HG03457 (cell line): ENCODE measurements at regions not wholly inside any gene's neighbourhood (a gene's known extent, or its start where the extent isn't known, plus 50 kb on each side); places are given as distances from the start of the nearest gene placed in this dataset.

Source experiments
- ATAC-seq: cut with Tn5 transposase; IDR thresholded peaks from one replicate; pipeline ENCODE4 v1.9.1; 2021; ENCODE audit warnings: moderate number of reproducible peaks; ENCODE audit not compliant: unreplicated experiment

GRCh38 chr11:26134481-26135355 is 197.2 kb upstream of the ANO3 start:
- no peak for ATAC-seq

- no peak for ATAC-seq
Measured at GRCh38 chr11:26137651-26138050, 194.3 kb upstream of the ANO3 start.

GRCh38 chr11:26142891-26143290 is 189.0 kb upstream of the ANO3 start:
- no peak for ATAC-seq

GRCh38 chr11:26143566-26144290 is 188.2 kb upstream of the ANO3 start:
- no peak for ATAC-seq

GRCh38 chr11:26144291-26144690 is 187.6 kb upstream of the ANO3 start:
- ATAC-seq: no peak

- no peak for ATAC-seq
Measured at GRCh38 chr11:26144911-26145310, 187.0 kb upstream of the ANO3 start.

- no peak for ATAC-seq
Measured at GRCh38 chr11:26149585-26149984, 182.3 kb upstream of the ANO3 start.

GRCh38 chr11:26150031-26150430 is 181.9 kb upstream of the ANO3 start:
- no peak for ATAC-seq

- ATAC-seq: no peak
Measured at GRCh38 chr11:26158251-26158650, 173.7 kb upstream of the ANO3 start.

- ATAC-seq: no peak
Measured at GRCh38 chr11:26162291-26162690, 169.6 kb upstream of the ANO3 start.

- ATAC-seq: no peak
Measured at GRCh38 chr11:26186389-26186788, 145.5 kb upstream of the ANO3 start.

GRCh38 chr11:26187639-26188038 is 144.3 kb upstream of the ANO3 start:
- no peak for ATAC-seq

GRCh38 chr11:26188554-26188953 is 143.4 kb upstream of the ANO3 start:
- no peak for ATAC-seq

- no peak for ATAC-seq
Measured at GRCh38 chr11:26191193-26191592, 140.7 kb upstream of the ANO3 start.

- ATAC-seq: no peak
Measured at GRCh38 chr11:26193694-26194365, 138.1 kb upstream of the ANO3 start.

GRCh38 chr11:26194881-26195280 is 137.0 kb upstream of the ANO3 start:
- ATAC-seq: no peak

GRCh38 chr11:26198532-26199096 is 133.3 kb upstream of the ANO3 start:
- no peak for ATAC-seq

GRCh38 chr11:26199331-26200095 is 132.4 kb upstream of the ANO3 start:
- ATAC-seq: no peak

GRCh38 chr11:26201411-26201810 is 130.5 kb upstream of the ANO3 start:
- ATAC-seq: no peak

GRCh38 chr11:26202754-26203153 is 129.2 kb upstream of the ANO3 start:
- no peak for ATAC-seq

- no peak for ATAC-seq
Measured at GRCh38 chr11:26204101-26204500, 127.8 kb upstream of the ANO3 start.
